NB4 (cell line): ENCODE measurements at regions not wholly inside any gene's neighbourhood (a gene's known extent, or its start where the extent isn't known, plus 50 kb on each side); places are given as distances from the start of the nearest gene placed in this dataset.

Experiments
- DNase-seq: peaks from one replicate; pipeline ENCODE4 v3.0.0; 2010; ENCODE audit warnings: low read depth
- H3K4me3 ChIP-seq: one replicate; pipeline ENCODE4 v1.5.1; 2011; ENCODE audit warnings: mild to moderate bottlenecking, low read depth, low read length, moderate library complexity
- CTCF ChIP-seq: IDR thresholded peaks from one replicate; pipeline ENCODE4 v1.5.1; 2012; ENCODE audit warnings: low read depth, low read length
- MAX ChIP-seq: IDR thresholded peaks from 2 replicates; pipeline ENCODE4 v1.6.1; 2011; ENCODE audit warnings: low read depth, low read length
- MYC ChIP-seq: IDR thresholded peaks from 2 replicates; pipeline ENCODE4 v1.6.1; 2011; ENCODE audit warnings: low read depth, low read length
- POLR2A ChIP-seq: IDR thresholded peaks from 2 replicates; pipeline ENCODE4 v1.6.1; 2011; ENCODE audit warnings: mild to moderate bottlenecking; ENCODE audit not compliant: insufficient read length; ENCODE audit errors: extremely low read depth

- no peak for DNase-seq
- no peak overlapping the region for H3K4me3 ChIP-seq
- no peak for TF ChIP-seq CTCF
- TF ChIP-seq MYC = no peak
- TF ChIP-seq POLR2A = no peak
- TF ChIP-seq MAX = no peak
Observed at GRCh38 chr13:33454844-33455705, 169.5 kb upstream of the STARD13 start.

- H3K4me3 ChIP-seq = no peak overlapping the region
- no peak for TF ChIP-seq MAX
- TF ChIP-seq CTCF = no peak
- no peak for TF ChIP-seq MYC
- no peak for TF ChIP-seq POLR2A
- DNase-seq = no peak
Observed at GRCh38 chr13:33459702-33460101, 174.1 kb upstream of the STARD13 start.

GRCh38 chr13:33462109-33462508 is 176.6 kb upstream of the STARD13 start:
- no peak for DNase-seq
- H3K4me3 ChIP-seq = no peak overlapping the region
- TF ChIP-seq MYC = no peak
- TF ChIP-seq MAX = no peak
- TF ChIP-seq CTCF = no peak
- no peak for TF ChIP-seq POLR2A

GRCh38 chr13:33464345-33464744 is 178.8 kb upstream of the STARD13 start:
- DNase-seq = no peak
- H3K4me3 ChIP-seq = no peak overlapping the region
- TF ChIP-seq CTCF (no peak), POLR2A (no peak), MAX (no peak), MYC (no peak)

GRCh38 chr13:33466262-33466661 is 180.7 kb upstream of the STARD13 start:
- TF ChIP-seq POLR2A (no peak), MAX (no peak), MYC (no peak), CTCF (no peak)
- no peak for DNase-seq
- H3K4me3 ChIP-seq = no peak overlapping the region

- DNase-seq = no peak
- H3K4me3 ChIP-seq = no peak overlapping the region
- TF ChIP-seq CTCF (no peak), POLR2A (no peak), MAX (no peak), MYC (no peak)
Observed at GRCh38 chr13:33467556-33467955, 182.0 kb upstream of the STARD13 start.
